ENCODE measurements at regions not wholly inside any gene's neighbourhood (a gene's known extent, or its start where the extent isn't known, plus 50 kb on each side); places are given as distances from the start of the nearest gene placed in this dataset.

DNA sequence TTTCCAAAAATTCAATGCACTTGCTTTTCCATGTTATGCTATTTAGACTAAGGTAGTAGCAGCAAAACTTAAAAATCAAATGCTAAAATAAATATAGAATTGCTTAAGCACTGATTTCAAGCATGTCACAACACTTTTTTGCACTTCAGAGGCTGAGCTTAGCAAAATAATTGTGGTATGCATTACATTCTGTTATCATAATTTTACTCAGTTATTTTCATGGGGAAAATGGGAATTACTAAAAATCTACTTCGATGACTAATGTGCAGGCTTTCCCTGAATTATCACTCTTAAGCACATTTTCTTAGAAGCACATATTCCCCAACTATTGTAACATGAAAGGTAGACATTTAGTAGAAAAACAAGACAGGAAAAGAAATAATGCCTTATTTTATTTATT, 322.4 kb upstream of the CBLB start:
- TF ChIP-seq, protein P1, sequence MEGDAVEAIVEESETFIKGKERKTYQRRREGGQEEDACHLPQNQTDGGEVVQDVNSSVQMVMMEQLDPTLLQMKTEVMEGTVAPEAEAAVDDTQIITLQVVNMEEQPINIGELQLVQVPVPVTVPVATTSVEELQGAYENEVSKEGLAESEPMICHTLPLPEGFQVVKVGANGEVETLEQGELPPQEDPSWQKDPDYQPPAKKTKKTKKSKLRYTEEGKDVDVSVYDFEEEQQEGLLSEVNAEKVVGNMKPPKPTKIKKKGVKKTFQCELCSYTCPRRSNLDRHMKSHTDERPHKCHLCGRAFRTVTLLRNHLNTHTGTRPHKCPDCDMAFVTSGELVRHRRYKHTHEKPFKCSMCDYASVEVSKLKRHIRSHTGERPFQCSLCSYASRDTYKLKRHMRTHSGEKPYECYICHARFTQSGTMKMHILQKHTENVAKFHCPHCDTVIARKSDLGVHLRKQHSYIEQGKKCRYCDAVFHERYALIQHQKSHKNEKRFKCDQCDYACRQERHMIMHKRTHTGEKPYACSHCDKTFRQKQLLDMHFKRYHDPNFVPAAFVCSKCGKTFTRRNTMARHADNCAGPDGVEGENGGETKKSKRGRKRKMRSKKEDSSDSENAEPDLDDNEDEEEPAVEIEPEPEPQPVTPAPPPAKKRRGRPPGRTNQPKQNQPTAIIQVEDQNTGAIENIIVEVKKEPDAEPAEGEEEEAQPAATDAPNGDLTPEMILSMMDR (conservative IDR thresholded peaks at IDR 0.05; ENCODE audit: low read length): no peak
- TF ChIP-seq EZH2phosphoT487 (IDR thresholded peaks at IDR 0.05; ENCODE audit: borderline replicate concordance): no peak
